GM12878 (cell line): ENCODE measurements at regions not wholly inside any gene's neighbourhood (a gene's known extent, or its start where the extent isn't known, plus 50 kb on each side); places are given as distances from the start of the nearest gene placed in this dataset.
"Not testable (repeated sequence)": the region's sequence is repeated elsewhere in the genome, so short reads cannot be mapped to it uniquely, and the experiment has no call there.

Source experiments
- ATAC-seq: fragments of 200-7000 bp; cut with Tn5 transposase; 3 replicates; pipeline ENCODE4 v1.9.1; 2020; ENCODE audit warnings: mild to moderate bottlenecking, moderate library complexity
- BruUV-seq: library from RNA; stranded (reverse); fragments of 400-500 nt; replicated peaks from 2 replicates; lab custom pipeline; 2021; lab: Mats Ljungman, UMichigan
- CTCF ChIA-PET: fragments of 300-600 bp; sonication (Branson Sonifier 250); formaldehyde crosslinking; extraction: SDS; loops from one replicate; lab custom pipeline; 2021; ENCODE audit warnings: inconsistent platforms; lab: Yijun Ruan, JAX
- POLR2A ChIA-PET: fragments of 350-600 bp; formaldehyde crosslinking; extraction: SDS; loops from one replicate; lab custom pipeline; 2021; ENCODE audit warnings: inconsistent platforms; lab: Charles Lee
- RAD21 ChIA-PET: fragments of 300-600 bp; sonication (Branson Sonifier 250); formaldehyde crosslinking; loops from one replicate; lab custom pipeline; 2023; ENCODE audit warnings: antibody characterized with exemption; ENCODE audit not compliant: unreplicated experiment; lab: Charles Lee
- SMC1A ChIA-PET: fragments of 300-600 bp; sonication (Branson Sonifier 250); formaldehyde crosslinking; loops from one replicate; lab custom pipeline; 2023; ENCODE audit not compliant: unreplicated experiment, uncharacterized antibody; lab: Charles Lee
- DNase-seq: peaks from one replicate; pipeline ENCODE4 v3.0.0-alpha.2; 2011; ENCODE audit warnings: low read depth, low spot score
- FAIRE-seq: peaks from 3 replicates; lab custom pipeline; 2011; peaks lifted over from hg19 to GRCh38; lab: Jason Lieb, UNC
- H2AFZ ChIP-seq: 2 replicates; pipeline ENCODE4 v1.6.0; 2011; ENCODE audit warnings: low read depth, low read length, control low read depth; ENCODE audit not compliant: control insufficient read depth
- H3K27ac ChIP-seq: 2 replicates; pipeline ENCODE4 v1.5.1; 2011; ENCODE audit warnings: control low read depth; ENCODE audit not compliant: control insufficient read depth, insufficient read depth
- H3K27me3 ChIP-seq, 2 experiments: replicated peaks in 1 of 2; 2 replicates each; pipeline versions ENCODE4 v1.6.0 to v1.6.1; 2011; ENCODE audit warnings: low read length in 1 of 2; ENCODE audit not compliant: control insufficient read depth in 2 of 2, insufficient read depth in 2 of 2
- H3K36me3 ChIP-seq, 2 experiments: 2 replicates each; pipeline ENCODE4 v1.5.1; 2011; ENCODE audit warnings: low read length in 1 of 2; ENCODE audit not compliant: control insufficient read depth in 2 of 2, insufficient read depth in 2 of 2
- H3K4me1 ChIP-seq: 2 replicates; pipeline ENCODE4 v1.6.1; 2011; ENCODE audit warnings: mild to moderate bottlenecking, low read length, moderate library complexity, mixed read lengths; ENCODE audit not compliant: control insufficient read depth, insufficient read depth
- H3K4me2 ChIP-seq: 2 replicates; pipeline ENCODE4 v1.6.0; 2011; ENCODE audit warnings: control low read depth; ENCODE audit not compliant: control insufficient read depth, insufficient read depth
- H3K4me3 ChIP-seq: fragments of 200-600 bp; sonication (generic); 2 replicates; pipeline ENCODE4 v1.5.1; 2016
- H3K79me2 ChIP-seq: 2 replicates; pipeline ENCODE4 v1.6.0; 2011; ENCODE audit warnings: low read length; ENCODE audit not compliant: control insufficient read depth, insufficient read depth
- H3K9ac ChIP-seq: 2 replicates; pipeline ENCODE4 v1.8.0; 2011; ENCODE audit warnings: low read length, control low read depth, mixed read lengths; ENCODE audit not compliant: control insufficient read depth, insufficient read depth
- H3K9me3 ChIP-seq: replicated peaks from 3 replicates; pipeline ENCODE4 v1.5.1; 2011; ENCODE audit warnings: mild to moderate bottlenecking, low read length; ENCODE audit not compliant: control insufficient read depth, insufficient read depth
- H4K20me1 ChIP-seq: 2 replicates; pipeline ENCODE4 v1.6.0; 2011; ENCODE audit not compliant: control insufficient read depth, insufficient read depth
- CBX3 ChIP-seq: fragments of 200-600 bp; sonication (generic); IDR thresholded peaks from 2 replicates; pipeline ENCODE4 v1.6.1; 2016; ENCODE audit warnings: low read depth, borderline replicate concordance
- CREM ChIP-seq: IDR thresholded peaks from 2 replicates; pipeline ENCODE4 v1.6.1; 2014; ENCODE audit warnings: antibody characterized with exemption, low read depth
- NFIC ChIP-seq: IDR thresholded peaks from 2 replicates; pipeline ENCODE4 v1.6.1; 2012; ENCODE audit warnings: low read depth, mild to moderate bottlenecking, inconsistent platforms, low read length, moderate library complexity
- POU2F2 ChIP-seq: IDR thresholded peaks from 3 replicates; pipeline ENCODE4 v1.6.1; 2011; ENCODE audit warnings: low read depth, mild to moderate bottlenecking, low read length, borderline replicate concordance
- SMARCA5 ChIP-seq: fragments of 450-650 bp; IDR thresholded peaks from 2 replicates; pipeline ENCODE4 v1.6.1; 2017; ENCODE audit warnings: mild to moderate bottlenecking
- STAT1 ChIP-seq: fragments of 450-650 bp; conservative IDR thresholded peaks from 2 replicates; pipeline ENCODE4 v1.6.1; 2014; ENCODE audit warnings: antibody characterized with exemption, mild to moderate bottlenecking
- TARDBP ChIP-seq: IDR thresholded peaks from 2 replicates; pipeline ENCODE4 v1.6.1; 2016; ENCODE audit warnings: borderline replicate concordance
- YY1 ChIP-seq: IDR thresholded peaks from 2 replicates; pipeline ENCODE4 v1.6.1; 2011; ENCODE audit warnings: low read depth, mild to moderate bottlenecking, low read length
- ZNF622 ChIP-seq: fragments of 450-650 bp; IDR thresholded peaks from 2 replicates; pipeline ENCODE4 v1.6.1; 2017; ENCODE audit warnings: mild to moderate bottlenecking, inconsistent platforms
- WGBS: methylation state at CpG from one replicate; pipeline ENCODE4 v1.1.6; 2016; ENCODE audit warnings: low lambda C conversion rate; ENCODE audit not compliant: insufficient replicate concordance, insufficient coverage; ENCODE audit errors: missing lambda C conversion rate; 5-methylcytosine and 5-hydroxymethylcytosine counted together
- in situ Hi-C: fragments of 300-500 bp; cut with MboI; formaldehyde crosslinking; loops from 9 replicates; pipeline ENCODE4 v1.14.3; 2018; ENCODE audit warnings: mixed read lengths
- intact Hi-C: fragments of 100-400 bp; cut with micrococcal nuclease; formaldehyde crosslinking; loops from one replicate; pipeline ENCODE4 v1.14.2; 2022; ENCODE audit not compliant: unreplicated experiment
- TF ChIP-seq, protein P1 (sequence below): IDR thresholded peaks from 2 replicates; pipeline ENCODE4 v1.6.1; 2012; ENCODE audit warnings: low read length, inconsistent platforms
- TF ChIP-seq, protein P2 (sequence below): fragments of 450-650 bp; IDR thresholded peaks from 2 replicates; pipeline ENCODE4 v1.6.1; 2017; ENCODE audit warnings: low read depth, mild to moderate bottlenecking, moderate library complexity

DNA sequence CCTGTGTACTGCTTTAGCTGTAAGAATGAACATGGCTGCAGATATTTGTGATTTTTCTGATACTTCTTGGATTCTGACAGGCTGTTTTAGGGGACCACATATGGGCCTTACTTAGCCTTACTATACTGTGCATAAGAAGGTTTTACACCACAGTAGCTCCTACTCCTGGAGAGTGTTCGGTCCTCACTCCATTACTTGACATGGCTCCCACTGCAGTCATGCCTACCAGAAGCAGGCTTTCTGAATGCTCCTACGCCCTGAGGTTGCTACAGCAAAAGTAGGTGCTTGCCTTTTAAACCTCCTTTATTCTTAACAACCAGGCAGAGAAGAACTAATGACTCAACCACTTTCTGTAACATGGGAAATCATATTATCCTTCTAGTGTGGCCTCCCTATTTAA, 125.2 kb upstream of the MAP2 start:
- in situ Hi-C loops (no loop called here), intact Hi-C loops (no loop called here)
- no peak overlapping the region for H3K4me2 ChIP-seq
- no peak overlapping the region for H3K27ac ChIP-seq
- RAD21 ChIA-PET: no interaction called here
- H3K4me3 ChIP-seq: no peak overlapping the region
- DNase-seq (no peak), ATAC-seq (no peak)
- no peaks in the 10 kb centered on the region for H3K36me3 ChIP-seq
- SMC1A ChIA-PET: no interaction called here
- no peak overlapping the region for H3K9ac ChIP-seq
- BruUV-seq: no TSS peak
- H3K79me2 ChIP-seq: no peaks in the 10 kb centered on the region
- TF ChIP-seq, protein P1, sequence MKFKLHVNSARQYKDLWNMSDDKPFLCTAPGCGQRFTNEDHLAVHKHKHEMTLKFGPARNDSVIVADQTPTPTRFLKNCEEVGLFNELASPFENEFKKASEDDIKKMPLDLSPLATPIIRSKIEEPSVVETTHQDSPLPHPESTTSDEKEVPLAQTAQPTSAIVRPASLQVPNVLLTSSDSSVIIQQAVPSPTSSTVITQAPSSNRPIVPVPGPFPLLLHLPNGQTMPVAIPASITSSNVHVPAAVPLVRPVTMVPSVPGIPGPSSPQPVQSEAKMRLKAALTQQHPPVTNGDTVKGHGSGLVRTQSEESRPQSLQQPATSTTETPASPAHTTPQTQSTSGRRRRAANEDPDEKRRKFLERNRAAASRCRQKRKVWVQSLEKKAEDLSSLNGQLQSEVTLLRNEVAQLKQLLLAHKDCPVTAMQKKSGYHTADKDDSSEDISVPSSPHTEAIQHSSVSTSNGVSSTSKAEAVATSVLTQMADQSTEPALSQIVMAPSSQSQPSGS: no peak
- TF ChIP-seq TARDBP (no peak), YY1 (no peak), NFIC (no peak), STAT1 (no peak), ZNF622 (no peak), SMARCA5 (no peak), CBX3 (no peak), CREM (no peak), POU2F2 (no peak)
- TF ChIP-seq, protein P2, sequence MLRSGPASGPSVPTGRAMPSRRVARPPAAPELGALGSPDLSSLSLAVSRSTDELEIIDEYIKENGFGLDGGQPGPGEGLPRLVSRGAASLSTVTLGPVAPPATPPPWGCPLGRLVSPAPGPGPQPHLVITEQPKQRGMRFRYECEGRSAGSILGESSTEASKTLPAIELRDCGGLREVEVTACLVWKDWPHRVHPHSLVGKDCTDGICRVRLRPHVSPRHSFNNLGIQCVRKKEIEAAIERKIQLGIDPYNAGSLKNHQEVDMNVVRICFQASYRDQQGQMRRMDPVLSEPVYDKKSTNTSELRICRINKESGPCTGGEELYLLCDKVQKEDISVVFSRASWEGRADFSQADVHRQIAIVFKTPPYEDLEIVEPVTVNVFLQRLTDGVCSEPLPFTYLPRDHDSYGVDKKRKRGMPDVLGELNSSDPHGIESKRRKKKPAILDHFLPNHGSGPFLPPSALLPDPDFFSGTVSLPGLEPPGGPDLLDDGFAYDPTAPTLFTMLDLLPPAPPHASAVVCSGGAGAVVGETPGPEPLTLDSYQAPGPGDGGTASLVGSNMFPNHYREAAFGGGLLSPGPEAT: no peak
- TF ChIP-seq, all 136 proteins: peak for 0
- H3K9me3 ChIP-seq: no peaks in the 10 kb centered on the region
- ChIA-PET CTCF (no interaction called here), POLR2A (no interaction called here)
- H2AFZ ChIP-seq: no peak overlapping the region
- no peaks in the 10 kb centered on the region for H3K4me1 ChIP-seq
- no peaks in the 10 kb centered on the region for H3K27me3 ChIP-seq
- no peaks in the 10 kb centered on the region for H4K20me1 ChIP-seq
- FAIRE-seq: no peak
- WGBS: 3% methylated on average over 2 of the region's 2 CpGs

- H3K9me3 ChIP-seq, H2AFZ ChIP-seq, H3K79me2 ChIP-seq, H3K36me3 ChIP-seq, H3K27ac ChIP-seq, in situ Hi-C loops, intact Hi-C loops, POLR2A ChIA-PET, RAD21 ChIA-PET, ATAC-seq, FAIRE-seq, SMC1A ChIA-PET, H3K4me3 ChIP-seq, BruUV-seq, H3K27me3 ChIP-seq, CTCF ChIA-PET, H4K20me1 ChIP-seq, H3K4me2 ChIP-seq, H3K9ac ChIP-seq, DNase-seq, H3K4me1 ChIP-seq: not testable (repeated sequence)
- 51% methylated on average over 10 of the region's 11 CpGs for WGBS
Observed at GRCh38 chr2:209299478-209299877, 124.4 kb upstream of the MAP2 start.

GRCh38 chr2:209300766-209301165, 123.1 kb upstream of the MAP2 start:
- H3K27ac ChIP-seq, H3K9ac ChIP-seq, CTCF ChIA-PET, RAD21 ChIA-PET, SMC1A ChIA-PET, H3K79me2 ChIP-seq, intact Hi-C loops, FAIRE-seq, BruUV-seq, DNase-seq, in situ Hi-C loops, H2AFZ ChIP-seq, H3K9me3 ChIP-seq, H3K36me3 ChIP-seq, H3K4me2 ChIP-seq, POLR2A ChIA-PET, H4K20me1 ChIP-seq, ATAC-seq, H3K4me3 ChIP-seq, H3K4me1 ChIP-seq, H3K27me3 ChIP-seq: not testable (repeated sequence)
- 49% methylated on average over 7 of the region's 9 CpGs for WGBS
